ENCODE measurements at regions not wholly inside any gene's neighbourhood (a gene's known extent, or its start where the extent isn't known, plus 50 kb on each side); places are given as distances from the start of the nearest gene placed in this dataset.

- peak overlapping the region in 1 of 4 donors; percentile 5 for H3K4me3 Mint-ChIP-seq
- H3K36me3 Mint-ChIP-seq = no peaks in the 10 kb centered on the region
- H3K27ac Mint-ChIP-seq = peak overlapping the region in 1 of 3 donors; percentile 3
- H3K9me3 Mint-ChIP-seq = peaks cover 0 to 1% (median 0%) of the 10 kb centered on the region in 3 donors
- no peaks in the 10 kb centered on the region for H3K4me1 Mint-ChIP-seq
- H3K27me3 Mint-ChIP-seq = no peaks in the 10 kb centered on the region
Measured at GRCh38 chr6:54646069-54646950, 200.3 kb upstream of the FAM83B start.

GRCh38 chr6:54646951-54647664 lies 199.5 kb upstream of the FAM83B start:
- no peaks in the 10 kb centered on the region for H3K4me1 Mint-ChIP-seq
- no peaks in the 10 kb centered on the region for H3K36me3 Mint-ChIP-seq
- peak overlapping the region in 1 of 4 donors; percentile 5 for H3K4me3 Mint-ChIP-seq
- H3K27ac Mint-ChIP-seq = peak overlapping the region in 1 of 3 donors; percentile 3
- H3K27me3 Mint-ChIP-seq = no peaks in the 10 kb centered on the region
- H3K9me3 Mint-ChIP-seq = peaks cover 0 to 1% (median 0%) of the 10 kb centered on the region in 3 donors

- H3K36me3 Mint-ChIP-seq = peaks cover 3% of the 10 kb centered on the region
- H3K4me1 Mint-ChIP-seq = no peaks in the 10 kb centered on the region
- H3K4me3 Mint-ChIP-seq = no peak overlapping the region
- H3K9me3 Mint-ChIP-seq = peaks cover 0 to 4% (median 0%) of the 10 kb centered on the region in 3 donors
- no peaks in the 10 kb centered on the region for H3K27me3 Mint-ChIP-seq
- H3K27ac Mint-ChIP-seq = no peak overlapping the region
Measured at GRCh38 chr6:54654381-54654780, 192.2 kb upstream of the FAM83B start.

- Mint-ChIP-seq H3K27me3 (no peaks in the 10 kb centered on the region), H3K9me3 (peaks cover 0 to 4% (median 0%) of the 10 kb centered on the region in 3 donors), H3K27ac (peak overlapping the region in 1 of 3 donors; percentile 7), H3K4me1 (no peaks in the 10 kb centered on the region), H3K36me3 (peaks cover 3% of the 10 kb centered on the region), H3K4me3 (no peak overlapping the region)
Measured at GRCh38 chr6:54655162-54655561, 191.4 kb upstream of the FAM83B start.

GRCh38 chr6:54665278-54665677 lies 181.3 kb upstream of the FAM83B start:
- Mint-ChIP-seq H3K27ac (no peak overlapping the region), H3K27me3 (no peaks in the 10 kb centered on the region), H3K9me3 (peaks cover 1 to 7% (median 4%) of the 10 kb centered on the region in 3 donors), H3K36me3 (no peaks in the 10 kb centered on the region), H3K4me1 (no peaks in the 10 kb centered on the region), H3K4me3 (no peak overlapping the region)

GRCh38 chr6:54680531-54680930 lies 166.0 kb upstream of the FAM83B start:
- Mint-ChIP-seq H3K27ac (no peak overlapping the region), H3K4me3 (no peak overlapping the region), H3K4me1 (peaks cover 0 to 1% (median 0%) of the 10 kb centered on the region in 3 donors), H3K36me3 (no peaks in the 10 kb centered on the region), H3K27me3 (no peaks in the 10 kb centered on the region), H3K9me3 (peaks cover 0 to 5% (median 1%) of the 10 kb centered on the region in 3 donors)

- no peak overlapping the region for H3K27ac Mint-ChIP-seq
- peaks cover 0 to 5% (median 1%) of the 10 kb centered on the region in 3 donors for H3K9me3 Mint-ChIP-seq
- no peaks in the 10 kb centered on the region for H3K36me3 Mint-ChIP-seq
- peaks cover 0 to 1% (median 0%) of the 10 kb centered on the region in 3 donors for H3K4me1 Mint-ChIP-seq
- no peak overlapping the region for H3K4me3 Mint-ChIP-seq
- H3K27me3 Mint-ChIP-seq = no peaks in the 10 kb centered on the region
Measured at GRCh38 chr6:54681267-54681666, 165.3 kb upstream of the FAM83B start.

GRCh38 chr6:54681987-54682386 lies 164.6 kb upstream of the FAM83B start:
- Mint-ChIP-seq H3K27ac (no peak overlapping the region), H3K36me3 (no peaks in the 10 kb centered on the region), H3K27me3 (no peaks in the 10 kb centered on the region), H3K4me1 (peaks cover 0 to 1% (median 0%) of the 10 kb centered on the region in 3 donors), H3K9me3 (peaks cover 0 to 5% (median 0%) of the 10 kb centered on the region in 3 donors), H3K4me3 (no peak overlapping the region)

GRCh38 chr6:54689620-54690019 lies 157.0 kb upstream of the FAM83B start:
- Mint-ChIP-seq H3K27me3 (no peaks in the 10 kb centered on the region), H3K36me3 (no peaks in the 10 kb centered on the region), H3K27ac (no peak overlapping the region), H3K9me3 (peaks cover 0 to 5% (median 2%) of the 10 kb centered on the region in 3 donors), H3K4me3 (no peak overlapping the region), H3K4me1 (no peaks in the 10 kb centered on the region)

GRCh38 chr6:54690596-54690995 lies 156.0 kb upstream of the FAM83B start:
- Mint-ChIP-seq H3K4me1 (no peaks in the 10 kb centered on the region), H3K36me3 (no peaks in the 10 kb centered on the region), H3K9me3 (peaks cover 0 to 5% (median 3%) of the 10 kb centered on the region in 3 donors), H3K27me3 (no peaks in the 10 kb centered on the region), H3K4me3 (peak overlapping the region in 1 of 4 donors; percentile 24), H3K27ac (no peak overlapping the region)

- Mint-ChIP-seq H3K27ac (peak overlapping the region in 1 of 3 donors; percentile 23), H3K9me3 (peaks cover 0 to 5% (median 3%) of the 10 kb centered on the region in 3 donors), H3K4me3 (no peak overlapping the region), H3K36me3 (no peaks in the 10 kb centered on the region), H3K4me1 (no peaks in the 10 kb centered on the region), H3K27me3 (no peaks in the 10 kb centered on the region)
Measured at GRCh38 chr6:54694928-54695532, 151.5 kb upstream of the FAM83B start.

GRCh38 chr6:54695815-54696214 lies 150.8 kb upstream of the FAM83B start:
- peak overlapping the region in 1 of 4 donors; percentile 53 for H3K4me3 Mint-ChIP-seq
- peaks cover 0 to 5% (median 3%) of the 10 kb centered on the region in 3 donors for H3K9me3 Mint-ChIP-seq
- no peaks in the 10 kb centered on the region for H3K36me3 Mint-ChIP-seq
- no peak overlapping the region for H3K27ac Mint-ChIP-seq
- H3K27me3 Mint-ChIP-seq = no peaks in the 10 kb centered on the region
- H3K4me1 Mint-ChIP-seq = no peaks in the 10 kb centered on the region

- Mint-ChIP-seq H3K36me3 (no peaks in the 10 kb centered on the region), H3K9me3 (peaks cover 0 to 3% (median 3%) of the 10 kb centered on the region in 3 donors), H3K4me3 (no peak overlapping the region), H3K27ac (no peak overlapping the region), H3K27me3 (no peaks in the 10 kb centered on the region), H3K4me1 (no peaks in the 10 kb centered on the region)
Measured at GRCh38 chr6:54697424-54697823, 149.1 kb upstream of the FAM83B start.

- no peaks in the 10 kb centered on the region for H3K27me3 Mint-ChIP-seq
- no peaks in the 10 kb centered on the region for H3K4me1 Mint-ChIP-seq
- no peak overlapping the region for H3K4me3 Mint-ChIP-seq
- no peak overlapping the region for H3K27ac Mint-ChIP-seq
- peaks cover 0 to 3% (median 1%) of the 10 kb centered on the region in 3 donors for H3K9me3 Mint-ChIP-seq
- H3K36me3 Mint-ChIP-seq = no peaks in the 10 kb centered on the region
Measured at GRCh38 chr6:54698974-54699373, 147.6 kb upstream of the FAM83B start.

- Mint-ChIP-seq H3K36me3 (no peaks in the 10 kb centered on the region), H3K4me3 (no peak overlapping the region), H3K4me1 (no peaks in the 10 kb centered on the region), H3K27me3 (no peaks in the 10 kb centered on the region), H3K9me3 (peaks cover 0 to 1% (median 0%) of the 10 kb centered on the region in 3 donors), H3K27ac (no peak overlapping the region)
Measured at GRCh38 chr6:54700158-54700557, 146.4 kb upstream of the FAM83B start.
